MM.1S (cell line): ENCODE measurements at regions not wholly inside any gene's neighbourhood (a gene's known extent, or its start where the extent isn't known, plus 50 kb on each side); places are given as distances from the start of the nearest gene placed in this dataset.

Experiments
- DNase-seq: peaks from one replicate; pipeline ENCODE4 v3.0.0-alpha.2; 2015
- H2AFZ ChIP-seq: fragments of 300-600 bp; sonication (generic); 2 replicates; pipeline ENCODE4 v1.6.0; 2016; ENCODE audit warnings: antibody characterized with exemption, low read length
- H3F3A ChIP-seq: fragments of 300-600 bp; sonication (generic); 2 replicates; pipeline ENCODE4 v1.6.1; 2016; ENCODE audit warnings: mild to moderate bottlenecking, antibody characterized with exemption, low read length, moderate library complexity, mixed read lengths; ENCODE audit not compliant: insufficient read depth
- H3K27ac ChIP-seq: fragments of 300-600 bp; sonication (generic); 2 replicates; pipeline ENCODE4 v1.5.1; 2016; ENCODE audit warnings: mild to moderate bottlenecking, low read length
- H3K27me3 ChIP-seq: fragments of 300-600 bp; sonication (generic); replicated peaks from 2 replicates; pipeline ENCODE4 v1.6.0; 2016; ENCODE audit warnings: low read length; ENCODE audit not compliant: insufficient read depth
- H3K36me3 ChIP-seq: fragments of 300-600 bp; sonication (generic); replicated peaks from 2 replicates; pipeline ENCODE4 v1.6.1; 2016; ENCODE audit warnings: mild to moderate bottlenecking, low read length, mixed read lengths; ENCODE audit not compliant: insufficient read depth
- H3K4me1 ChIP-seq: fragments of 300-600 bp; sonication (generic); 2 replicates; pipeline ENCODE4 v1.6.1; 2016; ENCODE audit warnings: low read length, mixed read lengths
- H3K4me2 ChIP-seq: fragments of 300-600 bp; sonication (generic); 2 replicates; pipeline ENCODE4 v1.6.0; 2016; ENCODE audit warnings: low read depth, low read length
- H3K4me3 ChIP-seq: fragments of 300-600 bp; sonication (generic); 2 replicates; pipeline ENCODE4 v1.5.1; 2016; ENCODE audit warnings: low read length, mixed read lengths
- H3K79me2 ChIP-seq: fragments of 300-600 bp; sonication (generic); 2 replicates; pipeline ENCODE4 v1.6.1; 2016; ENCODE audit warnings: mixed run types, low read length, mixed read lengths
- H3K9ac ChIP-seq: fragments of 300-600 bp; sonication (generic); 2 replicates; pipeline ENCODE4 v1.6.1; 2016; ENCODE audit warnings: low read length, mixed read lengths
- H3K9me2 ChIP-seq: fragments of 300-600 bp; sonication (generic); replicated peaks from 2 replicates; pipeline ENCODE4 v1.6.1; 2016; ENCODE audit warnings: mild to moderate bottlenecking, low read length, mixed read lengths; ENCODE audit not compliant: insufficient read depth
- H3K9me3 ChIP-seq: fragments of 300-600 bp; sonication (generic); replicated peaks from 2 replicates; pipeline ENCODE4 v1.6.1; 2016; ENCODE audit warnings: mild to moderate bottlenecking, low read length, mixed read lengths; ENCODE audit not compliant: insufficient read depth
- H4K20me1 ChIP-seq: fragments of 300-600 bp; sonication (generic); 2 replicates; pipeline ENCODE4 v1.6.1; 2016; ENCODE audit warnings: mild to moderate bottlenecking, low read length, moderate library complexity, mixed read lengths; ENCODE audit not compliant: insufficient read depth
- CTCF ChIP-seq: fragments of 300-600 bp; sonication (generic); IDR thresholded peaks from 2 replicates; pipeline ENCODE4 v1.5.1; 2016; ENCODE audit warnings: antibody characterized with exemption, low read length, mixed read lengths
- EZH2 ChIP-seq: fragments of 300-600 bp; sonication (generic); optimal IDR thresholded peaks from 2 replicates; pipeline ENCODE3; 2017; ENCODE audit warnings: low read depth, mild to moderate bottlenecking, antibody characterized with exemption, low read length, mixed read lengths
- EZH2phosphoT487 ChIP-seq: fragments of 300-600 bp; sonication (generic); IDR thresholded peaks from 2 replicates; pipeline ENCODE4 v1.6.1; 2018; ENCODE audit warnings: antibody characterized with exemption, low read length

- H2AFZ ChIP-seq: no peak overlapping the region
- H4K20me1 ChIP-seq: no peaks in the 10 kb centered on the region
- H3K79me2 ChIP-seq: no peaks in the 10 kb centered on the region
- H3K9me2 ChIP-seq: no peaks in the 10 kb centered on the region
- no peaks in the 10 kb centered on the region for H3F3A ChIP-seq
- H3K4me3 ChIP-seq: no peak overlapping the region
- H3K27ac ChIP-seq: no peak overlapping the region
- H3K4me1 ChIP-seq: no peaks in the 10 kb centered on the region
- no peak overlapping the region for H3K9ac ChIP-seq
- H3K27me3 ChIP-seq: no peaks in the 10 kb centered on the region
- TF ChIP-seq EZH2 (no peak), EZH2phosphoT487 (no peak), CTCF (no peak)
- no peaks in the 10 kb centered on the region for H3K9me3 ChIP-seq
- no peak for DNase-seq
- no peak overlapping the region for H3K4me2 ChIP-seq
- no peaks in the 10 kb centered on the region for H3K36me3 ChIP-seq
These were observed 738.7 kb downstream of the LTN1 start for GRCh38 chr21:28253961-28254360.

- Histone ChIP-seq H3K36me3 (no peaks in the 10 kb centered on the region), H4K20me1 (no peaks in the 10 kb centered on the region), H3K9ac (no peak overlapping the region), H3K79me2 (no peaks in the 10 kb centered on the region), H3K4me1 (no peaks in the 10 kb centered on the region), H3K27ac (no peak overlapping the region), H3F3A (no peaks in the 10 kb centered on the region), H3K9me3 (no peaks in the 10 kb centered on the region), H3K9me2 (no peaks in the 10 kb centered on the region), H3K27me3 (no peaks in the 10 kb centered on the region), H2AFZ (no peak overlapping the region), H3K4me2 (no peak overlapping the region), H3K4me3 (no peak overlapping the region)
- no peak for DNase-seq
- TF ChIP-seq CTCF: no peak
- TF ChIP-seq EZH2phosphoT487: no peak
- TF ChIP-seq EZH2: no peak
These were observed 739.3 kb downstream of the LTN1 start for GRCh38 chr21:28253338-28253737.

- H3K27me3 ChIP-seq: no peaks in the 10 kb centered on the region
- no peaks in the 10 kb centered on the region for H3K4me1 ChIP-seq
- no peak for DNase-seq
- no peak overlapping the region for H2AFZ ChIP-seq
- no peak overlapping the region for H3K27ac ChIP-seq
- no peaks in the 10 kb centered on the region for H3K9me3 ChIP-seq
- H3K9me2 ChIP-seq: no peaks in the 10 kb centered on the region
- no peaks in the 10 kb centered on the region for H3K36me3 ChIP-seq
- no peak overlapping the region for H3K9ac ChIP-seq
- no peaks in the 10 kb centered on the region for H3F3A ChIP-seq
- no peaks in the 10 kb centered on the region for H3K79me2 ChIP-seq
- no peaks in the 10 kb centered on the region for H4K20me1 ChIP-seq
- no peak overlapping the region for H3K4me3 ChIP-seq
- H3K4me2 ChIP-seq: no peak overlapping the region
- TF ChIP-seq EZH2 (no peak), EZH2phosphoT487 (no peak), CTCF (no peak)
These were observed 739.7 kb downstream of the LTN1 start for GRCh38 chr21:28252928-28253327.
